Ishikawa (cell line): ENCODE measurements at regions not wholly inside any gene's neighbourhood (a gene's known extent, or its start where the extent isn't known, plus 50 kb on each side); places are given as distances from the start of the nearest gene placed in this dataset.

ENCODE experiments used
- CREB1 ChIP-seq: IDR thresholded peaks from 2 replicates; pipeline ENCODE4 v1.6.1; 2012; ENCODE audit warnings: low read depth
- EP300 ChIP-seq: IDR thresholded peaks from 2 replicates; pipeline ENCODE4 v1.6.1; 2012; ENCODE audit warnings: borderline replicate concordance
- MAX ChIP-seq: IDR thresholded peaks from 2 replicates; pipeline ENCODE4 v1.6.1; 2012
- NFIC ChIP-seq: IDR thresholded peaks from 2 replicates; pipeline ENCODE4 v1.6.1; 2012
- RAD21 ChIP-seq: IDR thresholded peaks from 2 replicates; pipeline ENCODE4 v1.6.1; 2012; ENCODE audit warnings: low read depth
- REST ChIP-seq: IDR thresholded peaks from 2 replicates; pipeline ENCODE4 v1.6.1; 2012; ENCODE audit warnings: low read depth, mild to moderate bottlenecking
- TAF1 ChIP-seq: IDR thresholded peaks from 2 replicates; pipeline ENCODE4 v1.6.1; 2012; ENCODE audit warnings: low read depth, mild to moderate bottlenecking

- TF ChIP-seq NFIC (no peak), EP300 (no peak), REST (no peak), TAF1 (no peak), RAD21 (no peak), MAX (no peak), CREB1 (no peak)
Observed at GRCh38 chr10:55280696-55281095, 479.7 kb upstream of the PCDH15 start.
